ENCODE measurements at regions not wholly inside any gene's neighbourhood (a gene's known extent, or its start where the extent isn't known, plus 50 kb on each side); places are given as distances from the start of the nearest gene placed in this dataset.

- TF ChIP-seq ZFP3 (CRISPR knock-in tag; IDR thresholded peaks at IDR 0.05) (no peak), ESRRG (CRISPR knock-in tag; IDR thresholded peaks at IDR 0.05) (no peak), PPARA (CRISPR knock-in tag; IDR thresholded peaks at IDR 0.05; ENCODE audit: borderline replicate concordance) (no peak), ZC3H10 (CRISPR knock-in tag; IDR thresholded peaks at IDR 0.05) (no peak), PATZ1 (CRISPR knock-in tag; IDR thresholded peaks at IDR 0.05; ENCODE audit: borderline replicate concordance) (no peak), TSHZ2 (CRISPR knock-in tag; IDR thresholded peaks at IDR 0.05) (no peak), ARNTL (CRISPR knock-in tag; IDR thresholded peaks at IDR 0.05; ENCODE audit: borderline replicate concordance, low read depth) (no peak), ISL1 (CRISPR knock-in tag; IDR thresholded peaks at IDR 0.05) (no peak), RARB (CRISPR knock-in tag; IDR thresholded peaks at IDR 0.05) (no peak), ZNF565 (CRISPR knock-in tag; conservative IDR thresholded peaks at IDR 0.05; ENCODE audit: low read depth) (no peak), ZFP30 (CRISPR knock-in tag; IDR thresholded peaks at IDR 0.05) (no peak), CREB5 (CRISPR knock-in tag; IDR thresholded peaks at IDR 0.05; ENCODE audit: low read depth) (no peak), POU6F1 (CRISPR knock-in tag; IDR thresholded peaks at IDR 0.05; ENCODE audit: borderline replicate concordance, low read depth) (no peak), TCF4 (CRISPR knock-in tag; IDR thresholded peaks at IDR 0.05; ENCODE audit: borderline replicate concordance) (no peak)
These were observed 56.7 kb upstream of the JCAD start for GRCh38 chr10:30116041-30116491.

Measured in SK-N-SH treated with all-trans-retinoic acid at 6 μM for 48 hours (cell line).